ENCODE measurements at regions not wholly inside any gene's neighbourhood (a gene's known extent, or its start where the extent isn't known, plus 50 kb on each side); places are given as distances from the start of the nearest gene placed in this dataset.
"Not testable (repeated sequence)": the region's sequence is repeated elsewhere in the genome, so short reads cannot be mapped to it uniquely, and the experiment has no call there.

DNA sequence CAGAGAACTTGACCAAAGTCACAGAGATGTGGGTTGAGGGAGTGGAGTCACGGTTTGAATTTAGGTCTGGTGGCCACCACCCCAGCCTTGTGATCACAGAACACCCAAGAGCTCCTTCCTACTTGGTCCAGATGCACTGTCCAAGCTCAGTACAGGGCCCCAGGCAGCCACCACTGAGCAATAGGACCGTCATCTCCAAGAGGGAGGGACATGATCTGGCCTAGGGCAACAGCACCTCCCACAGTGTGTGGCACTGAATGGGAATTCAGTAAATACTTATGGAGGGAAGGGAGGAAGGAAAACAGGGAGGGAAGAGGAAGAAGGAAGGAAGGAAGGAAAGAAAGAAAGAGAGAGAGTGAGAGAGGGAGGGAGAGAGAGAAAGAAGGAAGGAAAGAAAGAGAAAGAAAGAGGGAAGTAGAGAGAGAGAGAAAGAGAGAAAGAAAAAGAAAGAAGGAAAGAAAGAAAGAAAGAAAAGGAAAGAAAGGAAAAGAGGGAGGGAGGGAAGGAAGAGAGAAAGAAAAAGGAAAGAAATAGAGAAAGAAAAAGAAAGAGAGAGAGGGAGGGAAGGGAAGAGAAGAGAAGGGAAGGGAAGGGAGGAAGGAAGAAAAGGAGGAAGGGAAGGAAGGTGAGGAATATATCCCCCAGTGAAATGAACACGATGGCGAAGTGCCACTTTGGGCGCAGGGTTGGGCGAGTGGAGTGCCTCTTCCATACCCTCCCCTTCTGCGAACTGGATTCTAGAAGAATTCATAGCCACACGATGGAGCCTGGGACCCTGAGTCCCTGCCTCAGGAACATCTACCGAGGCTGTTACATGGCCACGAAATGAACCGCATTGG lies 243.7 kb downstream of the TFAP2C start:
- no peak for DNase-seq (ENCODE audit: low read depth)

GRCh38 chr20:56873836-56874235 lies 244.7 kb downstream of the TFAP2C start:
- DNase-seq (ENCODE audit: low read depth), result no peak

- peak; percentile 4 for DNase-seq (ENCODE audit: low read depth)
Observed at GRCh38 chr20:56875052-56875659, 246.1 kb downstream of the TFAP2C start.

- no peak for DNase-seq (ENCODE audit: low read depth)
Observed at GRCh38 chr20:56875803-56876202, 246.7 kb downstream of the TFAP2C start.

GRCh38 chr20:56885521-56885920 lies 256.4 kb downstream of the TFAP2C start:
- no peak for DNase-seq (ENCODE audit: low read depth)

- no peak for DNase-seq (ENCODE audit: low read depth)
Observed at GRCh38 chr20:56890011-56890410, 260.9 kb downstream of the TFAP2C start.

DNA sequence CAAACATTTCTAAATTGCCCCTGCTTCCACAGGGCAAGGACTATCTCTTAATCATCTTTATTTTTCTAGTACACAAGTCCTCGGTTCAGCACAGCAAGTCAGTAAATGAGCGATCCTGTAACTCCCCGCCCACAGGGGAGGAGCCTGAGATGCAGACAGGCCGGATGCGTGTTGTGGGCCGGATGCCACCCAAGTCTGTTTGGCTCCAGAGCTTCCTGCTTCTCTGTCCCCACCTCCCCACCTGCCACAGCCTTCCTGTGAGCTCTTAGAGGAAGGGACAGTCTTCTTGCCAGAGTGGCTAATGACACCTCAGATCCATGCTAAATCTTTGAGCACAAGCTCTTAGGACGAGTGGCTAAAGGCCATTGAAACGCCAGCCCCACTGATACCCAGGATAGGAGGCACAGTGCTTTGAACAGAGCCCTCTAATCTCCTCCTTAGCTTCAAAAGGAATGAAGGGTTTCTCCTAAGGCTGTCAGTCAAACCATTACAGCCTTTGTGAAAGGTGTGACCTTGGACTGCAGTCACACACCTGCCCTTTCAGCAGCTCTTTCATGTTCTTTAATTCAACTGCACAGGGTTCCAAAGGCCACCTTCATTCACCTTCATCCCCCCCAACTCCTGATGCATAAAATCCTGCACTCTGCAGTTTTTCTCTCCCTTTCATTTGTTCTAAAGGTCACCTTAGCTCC lies 264.3 kb downstream of the TFAP2C start:
- no peak for DNase-seq (ENCODE audit: low read depth)

- DNase-seq (ENCODE audit: low read depth), result no peak
Observed at GRCh38 chr20:56896447-56896846, 267.3 kb downstream of the TFAP2C start.

DNA sequence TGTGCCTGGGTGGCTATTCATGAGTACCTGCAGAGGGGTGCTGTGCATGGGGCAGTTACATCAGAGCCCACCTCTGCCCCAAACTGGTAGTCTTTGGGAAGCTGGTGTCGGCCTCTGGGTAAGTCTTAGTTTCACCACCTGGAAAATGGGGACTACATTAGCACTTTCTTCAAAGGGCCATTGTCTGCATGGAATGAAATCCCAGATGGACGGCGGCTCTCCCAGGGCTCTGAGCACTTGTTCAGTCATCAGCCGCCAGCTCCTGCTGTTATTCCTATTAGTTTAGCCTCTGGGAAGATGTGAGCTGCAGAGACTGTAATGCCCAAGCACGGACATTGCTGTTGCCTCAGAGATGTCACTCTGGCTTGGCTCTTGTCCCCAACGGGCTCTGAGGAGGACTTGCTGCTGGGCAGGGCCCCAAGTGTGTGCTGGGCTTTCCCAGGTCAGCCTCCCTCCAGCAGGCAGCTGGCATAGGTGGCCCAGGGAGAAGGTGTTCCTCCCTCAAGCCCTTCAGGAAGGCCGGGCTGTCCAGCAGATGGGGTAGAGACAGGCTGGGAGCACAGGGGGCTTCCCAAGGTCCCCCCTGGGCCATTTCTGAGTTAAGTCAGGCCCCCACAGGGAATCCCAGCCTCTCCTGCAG lies 268.3 kb downstream of the TFAP2C start:
- DNase-seq (ENCODE audit: low read depth), result no peak

- DNase-seq (ENCODE audit: low read depth), result no peak
Observed at GRCh38 chr20:56897958-56898349, 268.8 kb downstream of the TFAP2C start.

GRCh38 chr20:56899506-56899905 lies 270.4 kb downstream of the TFAP2C start:
- no peak for DNase-seq (ENCODE audit: low read depth)

DNA sequence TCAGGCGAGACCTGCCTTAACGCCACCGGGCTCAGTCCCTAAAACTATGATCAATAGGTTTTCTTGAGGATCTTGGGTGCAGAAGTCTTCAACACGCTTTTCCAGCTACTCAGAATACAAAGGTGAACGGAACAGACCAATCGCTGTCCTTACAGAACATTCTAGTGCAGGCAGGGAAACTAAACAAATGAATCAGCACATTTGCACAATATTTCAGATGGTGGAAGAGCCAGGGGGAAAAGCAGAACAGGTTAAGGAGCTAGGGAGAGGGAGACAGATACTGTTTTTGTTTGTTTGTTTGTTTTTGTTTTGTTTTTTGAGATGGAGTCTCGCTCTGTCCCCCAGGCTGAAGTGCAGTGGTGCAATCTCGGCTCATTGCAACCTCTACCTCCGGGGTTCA lies 271.1 kb downstream of the TFAP2C start:
- DNase-seq (ENCODE audit: low read depth), result no peak

- no peak for DNase-seq (ENCODE audit: low read depth)
Observed at GRCh38 chr20:56903421-56903820, 274.3 kb downstream of the TFAP2C start.

DNA sequence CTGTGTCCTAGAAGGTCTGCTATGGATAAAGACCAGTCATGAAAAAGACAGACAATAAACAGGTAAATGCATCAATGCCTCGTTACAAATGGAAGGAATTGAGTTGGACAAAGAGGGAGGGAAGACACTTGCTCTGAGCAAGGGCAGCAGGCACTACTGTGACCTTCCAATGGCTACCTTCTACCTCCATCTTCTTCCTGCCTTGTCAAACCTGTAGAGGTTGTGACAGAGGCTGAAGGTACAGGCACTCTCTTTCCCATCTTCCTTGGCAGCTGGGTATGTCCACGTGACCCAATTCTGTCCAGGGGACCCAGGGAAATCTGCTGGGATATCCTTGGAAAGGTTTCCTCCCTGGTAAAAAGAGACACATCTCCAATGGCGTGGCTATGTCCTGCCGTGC lies 274.8 kb downstream of the TFAP2C start:
- no peak for DNase-seq (ENCODE audit: low read depth)

- DNase-seq (ENCODE audit: low read depth), result no peak
Observed at GRCh38 chr20:56909918-56910714, 281.0 kb downstream of the TFAP2C start.

- DNase-seq (ENCODE audit: low read depth), result no peak
Observed at GRCh38 chr20:56911946-56912345, 282.8 kb downstream of the TFAP2C start.

GRCh38 chr20:56914532-56914931 lies 285.4 kb downstream of the TFAP2C start:
- DNase-seq (ENCODE audit: low read depth), result no peak

GRCh38 chr20:56916345-56916622 lies 287.2 kb downstream of the TFAP2C start:
- no peak for DNase-seq (ENCODE audit: low read depth)

- not testable (repeated sequence) for DNase-seq (ENCODE audit: low read depth)
Observed at GRCh38 chr20:56920041-56920440, 290.9 kb downstream of the TFAP2C start.

- DNase-seq (ENCODE audit: low read depth), result no peak
Observed at GRCh38 chr20:56922497-56922896, 293.4 kb downstream of the TFAP2C start.

- DNase-seq (ENCODE audit: low read depth), result no peak
Observed at GRCh38 chr20:56924292-56925081, 295.4 kb downstream of the TFAP2C start.

All from stromal cell of bone marrow (primary cell).